Esophagus muscularis mucosa (tissue), 4 donors: ENCODE measurements at regions not wholly inside any gene's neighbourhood (a gene's known extent, or its start where the extent isn't known, plus 50 kb on each side); places are given as distances from the start of the nearest gene placed in this dataset.

ENCODE experiments used
- EP300 ChIP-seq: sonication (generic); formaldehyde crosslinking; IDR thresholded peaks from one replicate; pipeline ENCODE4 v1.6.1; 2017; ENCODE audit warnings: antibody characterized with exemption
- POLR2A ChIP-seq: fragments of 450-650 bp; IDR thresholded peaks from one replicate; pipeline ENCODE4 v1.6.1; 2017; ENCODE audit warnings: antibody characterized with exemption, moderate library complexity, mild to moderate bottlenecking, low read depth
- POLR2AphosphoS5 ChIP-seq, 2 donors: sonication (generic); formaldehyde crosslinking; IDR thresholded peaks; one replicate each; pipeline ENCODE4 v1.6.1; 2017; ENCODE audit warnings: antibody characterized with exemption in 2 of 2
- TF ChIP-seq, protein P1 (sequence below), 3 experiments: fragments of 200-600 bp in 2 of 3; fragments of 450-650 bp in 1 of 3; sonication (generic) in 2 of 3; IDR thresholded peaks; one replicate each; pipeline ENCODE4 v1.5.1; 2017 to 2019; ENCODE audit warnings: antibody characterized with exemption in 3 of 3, mild to moderate bottlenecking in 2 of 3, moderate library complexity in 1 of 3

DNA sequence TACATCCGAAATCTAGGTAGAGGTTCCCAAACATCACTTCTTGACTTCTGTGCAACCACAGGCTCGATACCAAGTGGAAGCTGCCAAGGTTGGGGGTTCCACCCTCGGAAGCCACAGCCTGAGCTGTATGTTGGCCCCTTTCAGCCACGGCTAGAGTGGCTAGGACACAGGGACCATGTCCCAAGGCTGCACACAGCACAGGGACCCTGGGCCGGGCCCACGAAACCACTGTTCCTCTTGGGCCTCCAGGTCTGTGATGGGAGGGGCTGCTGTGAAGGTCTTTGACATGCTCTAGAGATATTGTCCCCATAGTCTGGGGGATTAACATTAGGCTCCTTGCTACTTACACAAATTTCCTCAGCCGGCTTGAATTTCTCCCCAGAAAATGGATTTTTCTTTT, 460.6 kb downstream of the ISL1 start:
- TF ChIP-seq, protein P1, sequence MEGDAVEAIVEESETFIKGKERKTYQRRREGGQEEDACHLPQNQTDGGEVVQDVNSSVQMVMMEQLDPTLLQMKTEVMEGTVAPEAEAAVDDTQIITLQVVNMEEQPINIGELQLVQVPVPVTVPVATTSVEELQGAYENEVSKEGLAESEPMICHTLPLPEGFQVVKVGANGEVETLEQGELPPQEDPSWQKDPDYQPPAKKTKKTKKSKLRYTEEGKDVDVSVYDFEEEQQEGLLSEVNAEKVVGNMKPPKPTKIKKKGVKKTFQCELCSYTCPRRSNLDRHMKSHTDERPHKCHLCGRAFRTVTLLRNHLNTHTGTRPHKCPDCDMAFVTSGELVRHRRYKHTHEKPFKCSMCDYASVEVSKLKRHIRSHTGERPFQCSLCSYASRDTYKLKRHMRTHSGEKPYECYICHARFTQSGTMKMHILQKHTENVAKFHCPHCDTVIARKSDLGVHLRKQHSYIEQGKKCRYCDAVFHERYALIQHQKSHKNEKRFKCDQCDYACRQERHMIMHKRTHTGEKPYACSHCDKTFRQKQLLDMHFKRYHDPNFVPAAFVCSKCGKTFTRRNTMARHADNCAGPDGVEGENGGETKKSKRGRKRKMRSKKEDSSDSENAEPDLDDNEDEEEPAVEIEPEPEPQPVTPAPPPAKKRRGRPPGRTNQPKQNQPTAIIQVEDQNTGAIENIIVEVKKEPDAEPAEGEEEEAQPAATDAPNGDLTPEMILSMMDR (IDR thresholded peaks at IDR 0.05): no peak
- TF ChIP-seq EP300 (no peak), POLR2A (no peak), POLR2AphosphoS5 (IDR thresholded peaks at IDR 0.05) (no peak)
